Ishikawa (cell line): ENCODE measurements at regions not wholly inside any gene's neighbourhood (a gene's known extent, or its start where the extent isn't known, plus 50 kb on each side); places are given as distances from the start of the nearest gene placed in this dataset.

ENCODE experiments used
- CEBPB ChIP-seq: IDR thresholded peaks from 2 replicates; pipeline ENCODE4 v1.6.1; 2012
- EGR1 ChIP-seq: IDR thresholded peaks from 2 replicates; pipeline ENCODE4 v1.6.1; 2012
- EP300 ChIP-seq: IDR thresholded peaks from 2 replicates; pipeline ENCODE4 v1.6.1; 2012; ENCODE audit warnings: borderline replicate concordance
- FOXM1 ChIP-seq: IDR thresholded peaks from 2 replicates; pipeline ENCODE4 v1.6.1; 2012; ENCODE audit warnings: low read depth, borderline replicate concordance
- RAD21 ChIP-seq: IDR thresholded peaks from 2 replicates; pipeline ENCODE4 v1.6.1; 2012; ENCODE audit warnings: low read depth
- TAF1 ChIP-seq: IDR thresholded peaks from 2 replicates; pipeline ENCODE4 v1.6.1; 2012; ENCODE audit warnings: low read depth, mild to moderate bottlenecking
- ZBTB7A ChIP-seq: IDR thresholded peaks from 2 replicates; pipeline ENCODE4 v1.6.1; 2012; ENCODE audit warnings: low read depth
- TF ChIP-seq, protein P1 (sequence below): IDR thresholded peaks from 2 replicates; pipeline ENCODE4 v1.6.1; 2012
- TF ChIP-seq, protein P2 (sequence below): IDR thresholded peaks from 2 replicates; pipeline ENCODE4 v1.6.1; 2012; ENCODE audit warnings: low read depth, mild to moderate bottlenecking

DNA sequence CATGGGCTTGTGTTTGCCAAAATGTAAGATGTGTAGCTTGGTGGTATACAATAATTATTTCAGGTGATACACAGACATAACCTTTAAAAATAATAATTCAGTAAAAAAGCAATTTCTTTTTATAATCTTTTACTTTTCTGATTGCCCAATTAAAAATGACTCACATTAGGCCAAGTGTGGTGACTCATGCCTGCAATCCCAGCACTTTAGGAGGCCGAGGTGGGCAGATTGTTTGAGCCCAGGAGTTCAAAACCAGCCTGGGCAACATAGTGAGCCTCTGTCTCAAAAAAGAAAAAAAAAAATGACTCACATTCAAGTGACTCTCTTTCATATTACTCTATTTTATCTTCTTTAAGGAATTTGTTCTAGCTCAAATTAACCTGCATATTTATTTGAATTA is 449.4 kb upstream of the HTR2C start:
- TF ChIP-seq FOXM1: no peak
- TF ChIP-seq, protein P1, sequence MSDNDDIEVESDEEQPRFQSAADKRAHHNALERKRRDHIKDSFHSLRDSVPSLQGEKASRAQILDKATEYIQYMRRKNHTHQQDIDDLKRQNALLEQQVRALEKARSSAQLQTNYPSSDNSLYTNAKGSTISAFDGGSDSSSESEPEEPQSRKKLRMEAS: no peak
- no peak for TF ChIP-seq EP300
- TF ChIP-seq TAF1: no peak
- TF ChIP-seq CEBPB: no peak
- TF ChIP-seq EGR1: no peak
- TF ChIP-seq RAD21: no peak
- TF ChIP-seq, protein P2, sequence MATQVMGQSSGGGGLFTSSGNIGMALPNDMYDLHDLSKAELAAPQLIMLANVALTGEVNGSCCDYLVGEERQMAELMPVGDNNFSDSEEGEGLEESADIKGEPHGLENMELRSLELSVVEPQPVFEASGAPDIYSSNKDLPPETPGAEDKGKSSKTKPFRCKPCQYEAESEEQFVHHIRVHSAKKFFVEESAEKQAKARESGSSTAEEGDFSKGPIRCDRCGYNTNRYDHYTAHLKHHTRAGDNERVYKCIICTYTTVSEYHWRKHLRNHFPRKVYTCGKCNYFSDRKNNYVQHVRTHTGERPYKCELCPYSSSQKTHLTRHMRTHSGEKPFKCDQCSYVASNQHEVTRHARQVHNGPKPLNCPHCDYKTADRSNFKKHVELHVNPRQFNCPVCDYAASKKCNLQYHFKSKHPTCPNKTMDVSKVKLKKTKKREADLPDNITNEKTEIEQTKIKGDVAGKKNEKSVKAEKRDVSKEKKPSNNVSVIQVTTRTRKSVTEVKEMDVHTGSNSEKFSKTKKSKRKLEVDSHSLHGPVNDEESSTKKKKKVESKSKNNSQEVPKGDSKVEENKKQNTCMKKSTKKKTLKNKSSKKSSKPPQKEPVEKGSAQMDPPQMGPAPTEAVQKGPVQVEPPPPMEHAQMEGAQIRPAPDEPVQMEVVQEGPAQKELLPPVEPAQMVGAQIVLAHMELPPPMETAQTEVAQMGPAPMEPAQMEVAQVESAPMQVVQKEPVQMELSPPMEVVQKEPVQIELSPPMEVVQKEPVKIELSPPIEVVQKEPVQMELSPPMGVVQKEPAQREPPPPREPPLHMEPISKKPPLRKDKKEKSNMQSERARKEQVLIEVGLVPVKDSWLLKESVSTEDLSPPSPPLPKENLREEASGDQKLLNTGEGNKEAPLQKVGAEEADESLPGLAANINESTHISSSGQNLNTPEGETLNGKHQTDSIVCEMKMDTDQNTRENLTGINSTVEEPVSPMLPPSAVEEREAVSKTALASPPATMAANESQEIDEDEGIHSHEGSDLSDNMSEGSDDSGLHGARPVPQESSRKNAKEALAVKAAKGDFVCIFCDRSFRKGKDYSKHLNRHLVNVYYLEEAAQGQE: no peak
- TF ChIP-seq ZBTB7A: no peak
